ENCODE measurements at regions not wholly inside any gene's neighbourhood (a gene's known extent, or its start where the extent isn't known, plus 50 kb on each side); places are given as distances from the start of the nearest gene placed in this dataset.
"Not testable (repeated sequence)": the region's sequence is repeated elsewhere in the genome, so short reads cannot be mapped to it uniquely, and the experiment has no call there.

GRCh38 chr4:96342790-96343455, 503.0 kb downstream of the PDHA2 start:
- no peak for DNase-seq

- DNase-seq, result no peak
Measured at GRCh38 chr4:96343836-96344235, 503.9 kb downstream of the PDHA2 start.

GRCh38 chr4:96347582-96347981, 507.7 kb downstream of the PDHA2 start:
- no peak for DNase-seq

GRCh38 chr4:96352051-96352517, 512.2 kb downstream of the PDHA2 start:
- no peak for DNase-seq

- DNase-seq, result no peak
Measured at GRCh38 chr4:96354036-96354712, 514.3 kb downstream of the PDHA2 start.

- no peak for DNase-seq
Measured at GRCh38 chr4:96355414-96355813, 515.5 kb downstream of the PDHA2 start.

GRCh38 chr4:96356591-96357370, 516.9 kb downstream of the PDHA2 start:
- DNase-seq, result no peak

GRCh38 chr4:96366632-96367031, 526.7 kb downstream of the PDHA2 start:
- DNase-seq, result no peak

- DNase-seq, result no peak
Measured at GRCh38 chr4:96375367-96375766, 535.5 kb downstream of the PDHA2 start.

GRCh38 chr4:96379524-96379923, 539.6 kb downstream of the PDHA2 start:
- DNase-seq, result no peak

- no peak for DNase-seq
Measured at GRCh38 chr4:96380106-96380505, 540.2 kb downstream of the PDHA2 start.

- no peak for DNase-seq
Measured at GRCh38 chr4:96383349-96383748, 543.5 kb downstream of the PDHA2 start.

- DNase-seq, result no peak
Measured at GRCh38 chr4:96389770-96390169, 549.9 kb downstream of the PDHA2 start.

- DNase-seq, result no peak
Measured at GRCh38 chr4:96390404-96390803, 550.5 kb downstream of the PDHA2 start.

GRCh38 chr4:96395747-96396146, 555.9 kb downstream of the PDHA2 start:
- no peak for DNase-seq

- no peak for DNase-seq
Measured at GRCh38 chr4:96406742-96407141, 566.8 kb downstream of the PDHA2 start.

- DNase-seq, result no peak
Measured at GRCh38 chr4:96407225-96407624, 567.3 kb downstream of the PDHA2 start.

- DNase-seq, result no peak
Measured at GRCh38 chr4:96407738-96408463, 568.0 kb downstream of the PDHA2 start.

- not testable (repeated sequence) for DNase-seq
Measured at GRCh38 chr4:96414853-96415252, 575.0 kb downstream of the PDHA2 start.

- DNase-seq, result no peak
Measured at GRCh38 chr4:96429657-96430056, 589.8 kb downstream of the PDHA2 start.

- no peak for DNase-seq
Measured at GRCh38 chr4:96431094-96431493, 591.2 kb downstream of the PDHA2 start.

- DNase-seq, result no peak
Measured at GRCh38 chr4:96448315-96448872, 608.5 kb downstream of the PDHA2 start.

Measured in left hindlimb (tissue), 1 donor.